ENCODE measurements at regions not wholly inside any gene's neighbourhood (a gene's known extent, or its start where the extent isn't known, plus 50 kb on each side); places are given as distances from the start of the nearest gene placed in this dataset.

GRCh38 chr3:180306691-180307090 is 270.0 kb upstream of the PEX5L start (continued):
- TF ChIP-seq EMX1 (CRISPR knock-in tag; IDR thresholded peaks at IDR 0.05): no peak

- Mint-ChIP-seq H3K36me3 (no peaks in the 10 kb centered on the region), H3K9me3 (no peaks in the 10 kb centered on the region), H3K4me3 (no peak overlapping the region), H3K27me3 (ENCODE audit: low read depth) (no peaks in the 10 kb centered on the region), H3K27ac (no peak overlapping the region), H3K4me1 (peaks cover 3% of the 10 kb centered on the region; the same call in 1 of the 2 replicates)
- POLR2A ChIA-PET: no interaction called here
- CTCF ChIA-PET: no interaction called here
- DNase-seq (ENCODE audit: low spot score) (no peak), ATAC-seq (no peak)
- TF ChIP-seq ATF2 (CRISPR knock-in tag; IDR thresholded peaks at IDR 0.05; ENCODE audit: borderline replicate concordance, low read depth): no peak
Observed at GRCh38 chr3:180311242-180311641, 274.5 kb upstream of the PEX5L start.

- H3K4me1 Mint-ChIP-seq: no peaks in the 10 kb centered on the region
- ATAC-seq: no peak
- no peaks in the 10 kb centered on the region for H3K36me3 Mint-ChIP-seq
- TF ChIP-seq ZBTB43 (CRISPR knock-in tag; IDR thresholded peaks at IDR 0.05): no peak
- no peak for TF ChIP-seq HMGA2 (CRISPR knock-in tag; IDR thresholded peaks at IDR 0.05)
- TF ChIP-seq E2F5 (CRISPR knock-in tag; IDR thresholded peaks at IDR 0.05): no peak
- no peak for TF ChIP-seq AR (CRISPR knock-in tag; IDR thresholded peaks at IDR 0.05)
- TF ChIP-seq MLX (CRISPR knock-in tag; IDR thresholded peaks at IDR 0.05): no peak
- TF ChIP-seq NFATC4 (CRISPR knock-in tag; IDR thresholded peaks at IDR 0.05): no peak
- TF ChIP-seq ETV6 (CRISPR knock-in tag; IDR thresholded peaks at IDR 0.05): no peak
- no peak for TF ChIP-seq NR1H2 (CRISPR knock-in tag; IDR thresholded peaks at IDR 0.05)
- TF ChIP-seq ZNF423 (CRISPR knock-in tag; IDR thresholded peaks at IDR 0.05): no peak
- no peak for TF ChIP-seq ZNF219 (CRISPR knock-in tag; IDR thresholded peaks at IDR 0.05; ENCODE audit: borderline replicate concordance)
- H3K4me3 Mint-ChIP-seq: no peak overlapping the region
- DNase-seq (ENCODE audit: low spot score): no peak
- no peaks in the 10 kb centered on the region for H3K9me3 Mint-ChIP-seq
- CTCF ChIA-PET: no interaction called here
- no peak overlapping the region for H3K27ac Mint-ChIP-seq
- no peaks in the 10 kb centered on the region for H3K27me3 Mint-ChIP-seq (ENCODE audit: low read depth)
- POLR2A ChIA-PET: no interaction called here
Observed at GRCh38 chr3:180316321-180316720, 279.6 kb upstream of the PEX5L start.

GRCh38 chr3:180319461-180319860 is 282.5 kb upstream of the TTC14 start:
- Mint-ChIP-seq H3K27me3 (ENCODE audit: low read depth) (no peaks in the 10 kb centered on the region), H3K4me1 (no peaks in the 10 kb centered on the region), H3K4me3 (no peak overlapping the region), H3K36me3 (no peaks in the 10 kb centered on the region), H3K27ac (no peak overlapping the region), H3K9me3 (no peaks in the 10 kb centered on the region)
- ChIA-PET POLR2A (no interaction called here), CTCF (no interaction called here)
- no peak for TF ChIP-seq ZNF396 (CRISPR knock-in tag; IDR thresholded peaks at IDR 0.05; ENCODE audit: borderline replicate concordance)
- no peak for TF ChIP-seq CBFB (CRISPR knock-in tag; IDR thresholded peaks at IDR 0.05; ENCODE audit: low read depth)
- no peak for TF ChIP-seq IRF1 (CRISPR knock-in tag; IDR thresholded peaks at IDR 0.05)
- no peak for DNase-seq (ENCODE audit: low spot score)
- no peak for ATAC-seq

All from WTC11 (cell line).